ENCODE measurements at regions not wholly inside any gene's neighbourhood (a gene's known extent, or its start where the extent isn't known, plus 50 kb on each side); places are given as distances from the start of the nearest gene placed in this dataset.

DNA sequence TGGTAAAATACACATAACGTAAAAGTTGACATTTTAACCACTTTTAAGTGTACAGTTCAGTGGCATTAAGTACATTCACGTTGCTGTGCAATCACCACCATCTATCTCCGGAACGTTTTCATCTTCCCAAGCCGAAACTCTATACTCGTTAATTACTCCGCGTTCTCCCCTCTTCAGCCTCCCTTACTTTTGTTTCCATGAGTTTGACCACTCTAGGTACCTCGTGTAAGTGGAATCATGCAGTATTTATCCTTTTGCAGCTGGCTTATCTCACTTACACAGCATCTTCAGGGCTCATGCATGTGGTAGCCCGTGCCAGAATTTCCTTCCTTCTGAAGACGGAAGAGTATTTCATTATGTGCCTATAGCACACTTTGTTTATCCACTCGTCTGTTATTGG is 225.2 kb downstream of the SLC4A3 start:
- TF ChIP-seq, protein P1, sequence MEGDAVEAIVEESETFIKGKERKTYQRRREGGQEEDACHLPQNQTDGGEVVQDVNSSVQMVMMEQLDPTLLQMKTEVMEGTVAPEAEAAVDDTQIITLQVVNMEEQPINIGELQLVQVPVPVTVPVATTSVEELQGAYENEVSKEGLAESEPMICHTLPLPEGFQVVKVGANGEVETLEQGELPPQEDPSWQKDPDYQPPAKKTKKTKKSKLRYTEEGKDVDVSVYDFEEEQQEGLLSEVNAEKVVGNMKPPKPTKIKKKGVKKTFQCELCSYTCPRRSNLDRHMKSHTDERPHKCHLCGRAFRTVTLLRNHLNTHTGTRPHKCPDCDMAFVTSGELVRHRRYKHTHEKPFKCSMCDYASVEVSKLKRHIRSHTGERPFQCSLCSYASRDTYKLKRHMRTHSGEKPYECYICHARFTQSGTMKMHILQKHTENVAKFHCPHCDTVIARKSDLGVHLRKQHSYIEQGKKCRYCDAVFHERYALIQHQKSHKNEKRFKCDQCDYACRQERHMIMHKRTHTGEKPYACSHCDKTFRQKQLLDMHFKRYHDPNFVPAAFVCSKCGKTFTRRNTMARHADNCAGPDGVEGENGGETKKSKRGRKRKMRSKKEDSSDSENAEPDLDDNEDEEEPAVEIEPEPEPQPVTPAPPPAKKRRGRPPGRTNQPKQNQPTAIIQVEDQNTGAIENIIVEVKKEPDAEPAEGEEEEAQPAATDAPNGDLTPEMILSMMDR (IDR thresholded peaks at IDR 0.05) = no peak
- no peak for TF ChIP-seq POLR2A (IDR thresholded peaks at IDR 0.05)

Measured in thyroid gland (tissue), 4 donors.